Activated naive CD8-positive, alpha-beta T cell (primary cell): ENCODE measurements at regions not wholly inside any gene's neighbourhood (a gene's known extent, or its start where the extent isn't known, plus 50 kb on each side); places are given as distances from the start of the nearest gene placed in this dataset.
"Not testable (repeated sequence)": the region's sequence is repeated elsewhere in the genome, so short reads cannot be mapped to it uniquely, and the experiment has no call there.

Experiments used
- H3K27ac Mint-ChIP-seq: one replicate; pipeline ENCODE4 v1.8.0; 2021; ENCODE audit warnings: mixed read lengths
- H3K27me3 Mint-ChIP-seq: one replicate; pipeline ENCODE4 v1.8.0; 2021; ENCODE audit warnings: mixed read lengths
- H3K36me3 Mint-ChIP-seq: one replicate; pipeline ENCODE4 v1.8.0; 2021; ENCODE audit warnings: mixed read lengths
- H3K4me1 Mint-ChIP-seq: one replicate; pipeline ENCODE4 v1.8.0; 2021; ENCODE audit warnings: low read depth, mixed read lengths
- H3K4me3 Mint-ChIP-seq: one replicate; pipeline ENCODE4 v1.8.0; 2021; ENCODE audit warnings: mild to moderate bottlenecking, mixed read lengths
- H3K9me3 Mint-ChIP-seq: one replicate; pipeline ENCODE4 v1.8.0; 2021; ENCODE audit warnings: low read depth, mixed read lengths

DNA sequence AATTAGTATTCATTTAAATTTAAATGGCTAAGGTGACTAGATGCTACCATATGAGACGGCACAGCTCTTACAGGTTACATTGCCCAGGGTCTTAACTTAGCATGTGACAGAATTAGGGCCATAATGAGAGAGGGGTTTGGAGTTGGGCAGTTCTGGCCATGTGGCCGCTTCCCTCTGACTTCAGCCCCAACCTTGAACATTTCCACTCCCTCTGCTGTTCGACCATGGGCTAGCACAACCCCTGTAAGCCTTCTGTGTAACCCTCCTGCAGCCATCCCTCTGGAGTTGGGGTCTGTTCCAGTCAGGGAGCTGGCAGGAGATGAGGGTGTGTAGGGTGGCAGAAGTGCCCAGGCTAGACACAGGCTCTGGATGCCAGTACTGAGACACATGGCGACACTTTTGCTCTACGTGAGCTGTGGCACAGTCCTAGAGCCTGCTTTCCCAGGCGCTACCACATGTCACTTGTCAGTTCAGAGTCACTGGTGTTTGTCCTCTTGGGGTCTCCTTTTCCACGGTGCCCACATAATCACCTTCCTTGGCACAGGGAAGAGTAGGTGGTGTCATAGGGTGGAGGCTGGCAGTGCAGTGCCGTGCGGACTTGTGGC lies 128.7 kb upstream of the PITX1 start:
- H3K27ac Mint-ChIP-seq, result no peak overlapping the region
- H3K4me3 Mint-ChIP-seq, result no peak overlapping the region
- no peaks in the 10 kb centered on the region for H3K4me1 Mint-ChIP-seq
- H3K9me3 Mint-ChIP-seq, result peaks cover 18% of the 10 kb centered on the region
- peaks cover 2% of the 10 kb centered on the region for H3K36me3 Mint-ChIP-seq
- H3K27me3 Mint-ChIP-seq, result peaks cover 3% of the 10 kb centered on the region

DNA sequence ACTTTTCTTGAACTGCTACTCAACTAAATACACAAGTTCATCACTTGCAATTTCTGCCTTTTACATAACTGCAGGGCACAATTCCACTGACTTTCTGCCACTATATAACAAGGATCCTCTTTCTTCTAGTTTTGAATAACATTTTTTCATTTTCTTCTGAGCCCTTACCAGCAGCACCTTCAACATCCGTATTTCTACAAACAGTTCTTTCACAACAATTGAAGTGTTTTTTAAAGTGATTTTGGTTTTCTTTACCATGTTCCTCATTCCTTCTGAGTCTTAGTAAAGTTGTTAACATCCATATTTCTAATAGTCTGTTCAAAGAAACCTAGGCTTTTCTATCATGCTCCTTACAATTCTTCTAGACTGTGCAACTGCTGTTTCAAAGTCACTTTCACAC lies 127.2 kb upstream of the PITX1 start:
- no peaks in the 10 kb centered on the region for H3K4me1 Mint-ChIP-seq
- peaks cover 2% of the 10 kb centered on the region for H3K36me3 Mint-ChIP-seq
- peaks cover 18% of the 10 kb centered on the region for H3K9me3 Mint-ChIP-seq
- peaks cover 1% of the 10 kb centered on the region for H3K27me3 Mint-ChIP-seq
- H3K27ac Mint-ChIP-seq, result no peak overlapping the region
- H3K4me3 Mint-ChIP-seq, result no peak overlapping the region

DNA sequence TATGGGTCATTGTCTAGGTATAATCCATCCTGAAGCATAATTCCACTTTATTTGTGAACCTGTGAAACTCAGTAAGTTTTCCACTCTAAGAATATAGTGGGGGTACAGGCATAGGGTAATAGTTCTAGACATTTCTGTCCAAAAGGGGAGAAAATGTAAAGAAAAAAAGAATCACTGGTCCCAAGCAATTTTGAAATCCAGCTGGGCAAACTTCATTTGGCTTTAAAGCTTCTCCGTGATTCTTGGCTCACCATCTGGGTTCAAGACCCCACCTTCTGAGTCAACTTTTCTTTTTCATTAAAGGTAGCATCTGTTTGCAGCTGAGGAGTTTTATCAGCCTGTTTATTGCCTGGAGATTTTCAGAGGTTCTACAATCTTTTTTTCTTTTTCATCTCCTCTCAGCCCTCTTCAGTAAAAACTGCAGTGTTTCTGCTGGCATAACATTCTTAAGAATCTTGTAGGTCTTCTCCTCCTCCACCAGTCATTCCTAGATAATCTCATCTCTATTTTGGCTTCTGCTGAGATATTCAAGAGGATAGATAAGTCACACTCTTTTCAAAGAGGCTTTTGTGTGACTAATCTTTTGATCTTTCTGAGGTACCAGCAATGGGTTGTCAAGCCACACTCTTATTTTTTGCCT lies 126.1 kb upstream of the PITX1 start:
- peaks cover 18% of the 10 kb centered on the region for H3K9me3 Mint-ChIP-seq
- H3K36me3 Mint-ChIP-seq, result peaks cover 2% of the 10 kb centered on the region
- no peak overlapping the region for H3K4me3 Mint-ChIP-seq
- H3K4me1 Mint-ChIP-seq, result no peaks in the 10 kb centered on the region
- no peak overlapping the region for H3K27ac Mint-ChIP-seq
- peaks cover 1% of the 10 kb centered on the region for H3K27me3 Mint-ChIP-seq

DNA sequence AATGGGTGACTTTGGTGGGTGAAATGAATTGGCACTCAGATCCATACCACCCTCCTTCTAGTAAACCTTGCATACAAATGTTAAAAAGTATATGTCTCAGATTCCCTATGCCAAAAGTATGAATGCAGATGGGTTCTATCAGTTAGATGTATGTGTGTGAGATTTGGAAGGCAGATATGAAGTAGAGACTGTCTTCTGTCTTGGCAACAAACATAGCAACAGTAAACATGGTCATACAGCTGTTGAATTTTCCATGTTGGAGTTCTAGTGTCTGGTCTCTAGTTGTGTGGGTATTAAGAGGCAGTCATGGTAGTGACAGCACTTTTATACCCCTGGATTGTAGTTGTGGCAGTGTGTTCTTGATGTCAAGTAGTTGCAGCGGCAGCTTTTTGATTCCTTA lies 125.6 kb upstream of the PITX1 start:
- Mint-ChIP-seq H3K27ac (no peak overlapping the region), H3K9me3 (peaks cover 18% of the 10 kb centered on the region), H3K36me3 (peaks cover 4% of the 10 kb centered on the region), H3K27me3 (peaks cover 1% of the 10 kb centered on the region), H3K4me3 (no peak overlapping the region), H3K4me1 (no peaks in the 10 kb centered on the region)

DNA sequence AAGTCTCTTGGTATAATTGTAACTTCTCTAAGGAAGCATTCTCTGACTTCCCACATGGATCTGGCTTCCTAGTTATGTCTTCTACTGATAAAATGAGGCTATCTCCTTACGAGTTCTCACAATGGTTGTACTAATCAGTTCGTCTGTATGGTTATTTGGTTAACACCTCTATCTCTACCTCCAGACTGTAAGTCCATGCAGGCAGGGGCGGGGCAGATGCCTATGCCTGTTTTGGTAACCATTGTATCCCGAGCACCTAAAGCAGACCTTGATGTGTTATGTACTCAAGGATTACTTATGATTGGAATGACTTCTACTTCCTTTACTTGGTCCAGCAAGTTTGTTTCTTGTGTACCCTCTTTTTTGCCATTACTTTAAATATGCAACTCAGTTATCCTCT lies 125.0 kb upstream of the PITX1 start:
- Mint-ChIP-seq H3K4me1 (no peaks in the 10 kb centered on the region), H3K36me3 (peaks cover 4% of the 10 kb centered on the region), H3K4me3 (no peak overlapping the region), H3K9me3 (peaks cover 18% of the 10 kb centered on the region), H3K27me3 (peaks cover 1% of the 10 kb centered on the region), H3K27ac (no peak overlapping the region)

DNA sequence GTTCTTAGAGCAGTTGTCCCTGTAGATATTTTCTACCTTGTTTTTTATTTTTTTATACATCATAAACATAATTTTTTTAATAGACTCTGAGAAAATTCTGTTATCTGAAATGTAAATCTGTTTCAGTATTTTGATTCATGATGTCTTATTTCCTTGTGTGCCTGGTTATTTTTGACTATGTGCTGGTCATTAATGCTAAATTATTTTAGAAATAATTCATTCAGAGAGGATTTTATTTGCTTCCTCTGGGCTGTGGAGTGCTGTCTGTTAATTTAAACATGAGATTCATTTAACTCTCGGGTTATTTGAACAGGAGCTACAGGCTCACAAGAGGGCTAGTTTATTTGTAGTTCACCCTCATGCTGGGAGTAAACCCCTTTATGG lies 124.3 kb upstream of the PITX1 start:
- no peaks in the 10 kb centered on the region for H3K4me1 Mint-ChIP-seq
- peaks cover 4% of the 10 kb centered on the region for H3K36me3 Mint-ChIP-seq
- no peak overlapping the region for H3K27ac Mint-ChIP-seq
- peaks cover 18% of the 10 kb centered on the region for H3K9me3 Mint-ChIP-seq
- H3K27me3 Mint-ChIP-seq, result peaks cover 1% of the 10 kb centered on the region
- no peak overlapping the region for H3K4me3 Mint-ChIP-seq

DNA sequence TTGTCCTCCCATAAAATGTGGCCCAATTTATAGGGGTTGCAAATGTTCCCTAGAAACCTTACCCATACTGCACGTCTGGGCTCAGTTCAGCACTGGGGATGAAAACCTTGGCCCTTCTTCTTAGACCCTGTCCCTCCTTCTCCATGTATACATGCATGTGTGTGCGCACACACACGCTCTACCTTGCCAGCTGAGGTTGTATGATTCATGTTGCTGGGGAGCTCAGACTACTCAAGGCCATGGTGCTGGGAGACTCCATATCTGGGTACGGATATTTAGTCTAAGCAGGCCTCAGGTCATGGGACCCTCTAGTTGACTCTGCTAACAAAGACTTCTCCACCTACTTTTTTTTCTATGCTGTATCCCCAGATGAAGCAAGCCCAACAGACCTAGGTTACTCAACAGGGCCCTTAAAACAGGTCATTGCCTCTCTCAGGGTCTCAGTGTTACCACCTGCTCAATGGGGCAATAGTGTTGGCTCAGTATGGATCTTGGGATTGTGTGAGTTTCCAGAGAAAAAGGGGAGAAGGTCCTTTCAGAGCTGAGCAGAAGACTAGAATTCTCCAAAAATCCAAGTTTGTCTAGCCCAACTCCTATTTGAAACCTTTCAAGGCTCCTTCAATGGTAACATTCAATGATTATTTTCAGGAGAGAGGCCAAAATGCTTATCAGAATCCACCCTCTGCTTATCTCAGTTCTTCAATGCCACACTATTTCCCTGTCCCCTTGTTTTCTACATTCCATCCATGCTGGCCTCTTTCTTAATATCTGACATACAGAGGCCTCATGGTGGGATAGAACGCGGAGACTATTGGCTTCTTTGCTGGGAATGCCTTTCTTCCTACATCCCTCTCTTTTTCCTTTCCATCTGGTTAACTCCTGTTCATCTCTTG lies 123.6 kb upstream of the PITX1 start:
- peaks cover 1% of the 10 kb centered on the region for H3K27me3 Mint-ChIP-seq
- H3K36me3 Mint-ChIP-seq, result peaks cover 4% of the 10 kb centered on the region
- no peaks in the 10 kb centered on the region for H3K4me1 Mint-ChIP-seq
- H3K27ac Mint-ChIP-seq, result no peak overlapping the region
- peaks cover 18% of the 10 kb centered on the region for H3K9me3 Mint-ChIP-seq
- H3K4me3 Mint-ChIP-seq, result no peak overlapping the region

DNA sequence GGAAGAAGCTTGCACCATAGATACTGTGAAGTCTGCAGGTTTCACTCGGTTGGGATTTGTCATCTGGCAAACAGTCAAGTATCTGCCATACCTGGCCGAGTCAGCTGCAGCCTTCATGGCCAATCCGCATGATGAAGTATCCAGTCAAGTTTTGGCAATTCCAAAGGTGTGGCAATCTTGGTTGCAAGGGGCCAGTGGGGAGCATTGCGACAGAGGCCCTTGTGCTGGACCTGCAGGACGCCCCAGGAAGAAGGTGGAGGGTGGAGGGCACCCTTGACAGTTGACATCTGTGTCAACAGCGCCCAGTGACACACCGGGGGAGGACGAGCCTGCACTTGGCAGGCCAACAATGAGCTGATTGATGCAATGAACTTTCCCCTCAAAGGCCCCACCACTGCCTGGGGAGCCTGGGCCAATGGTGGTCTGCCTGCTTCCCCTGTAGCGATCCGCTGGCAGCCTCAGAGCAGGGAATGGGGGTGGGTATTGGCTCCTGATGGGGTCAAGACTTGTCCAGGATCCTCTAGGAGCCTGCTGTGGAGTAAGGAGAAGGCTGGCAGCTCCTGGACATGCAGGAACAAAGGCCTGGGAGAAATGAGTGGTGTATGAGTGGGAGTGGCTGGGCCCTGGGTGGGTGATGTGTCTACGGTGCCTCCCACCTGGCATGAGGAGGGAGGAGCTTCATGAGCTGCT lies 122.8 kb upstream of the PITX1 start:
- H3K27me3 Mint-ChIP-seq, result peaks cover 1% of the 10 kb centered on the region
- H3K27ac Mint-ChIP-seq, result no peak overlapping the region
- H3K9me3 Mint-ChIP-seq, result peaks cover 18% of the 10 kb centered on the region
- H3K36me3 Mint-ChIP-seq, result peaks cover 4% of the 10 kb centered on the region
- no peaks in the 10 kb centered on the region for H3K4me1 Mint-ChIP-seq
- no peak overlapping the region for H3K4me3 Mint-ChIP-seq

DNA sequence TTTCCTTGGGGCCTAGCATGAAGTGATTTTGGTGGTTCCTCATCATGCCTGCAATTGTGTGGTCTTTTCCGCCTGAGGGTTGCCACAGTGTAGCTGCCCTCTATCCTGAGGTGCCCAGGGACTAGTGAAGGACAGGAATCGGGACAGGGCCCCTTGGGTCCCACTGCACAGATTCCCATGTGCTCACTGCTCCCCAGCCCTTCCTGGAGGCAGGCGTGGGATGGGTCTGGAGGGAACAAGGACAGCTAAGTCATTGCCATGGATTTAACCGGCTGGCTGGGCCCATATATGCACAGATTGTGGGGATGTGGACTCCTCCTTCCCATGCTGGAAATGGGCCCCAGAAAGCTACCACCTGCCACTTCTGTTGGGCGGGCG lies 122.3 kb upstream of the PITX1 start:
- Mint-ChIP-seq H3K36me3 (peaks cover 4% of the 10 kb centered on the region), H3K4me1 (no peaks in the 10 kb centered on the region), H3K27ac (no peak overlapping the region), H3K4me3 (no peak overlapping the region), H3K27me3 (no peaks in the 10 kb centered on the region), H3K9me3 (peaks cover 18% of the 10 kb centered on the region)

DNA sequence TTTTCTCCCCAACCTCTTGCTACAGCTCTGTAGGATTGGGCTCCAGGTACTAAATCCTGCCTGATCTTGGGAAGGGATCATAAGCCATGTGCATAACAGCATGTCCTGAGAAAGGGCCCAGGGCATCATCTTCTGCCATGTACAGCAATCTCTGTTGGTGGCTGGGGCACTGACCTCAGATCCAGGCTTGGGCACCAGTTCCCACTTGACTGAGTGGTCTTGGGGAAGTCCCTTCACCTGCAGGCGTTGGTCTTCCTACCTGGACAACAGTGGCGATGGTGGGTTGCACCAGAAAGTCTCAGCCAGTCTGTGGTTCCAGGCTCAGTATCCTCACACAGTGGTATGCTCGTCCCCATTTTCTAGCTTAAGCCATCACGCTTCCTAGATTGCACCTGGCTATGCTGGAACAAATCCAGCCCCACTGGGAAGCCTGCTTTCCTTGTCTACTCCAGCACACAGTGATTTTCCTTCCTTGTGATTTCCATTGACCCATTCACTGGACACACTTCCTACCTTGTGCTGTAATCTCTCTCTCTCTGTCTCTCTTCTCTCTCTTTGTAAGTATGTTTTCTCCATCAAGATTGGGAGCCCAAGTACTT lies 121.7 kb upstream of the PITX1 start:
- Mint-ChIP-seq H3K4me3 (no peak overlapping the region), H3K9me3 (peaks cover 18% of the 10 kb centered on the region), H3K27ac (no peak overlapping the region), H3K36me3 (peaks cover 4% of the 10 kb centered on the region), H3K27me3 (no peaks in the 10 kb centered on the region), H3K4me1 (no peaks in the 10 kb centered on the region)

DNA sequence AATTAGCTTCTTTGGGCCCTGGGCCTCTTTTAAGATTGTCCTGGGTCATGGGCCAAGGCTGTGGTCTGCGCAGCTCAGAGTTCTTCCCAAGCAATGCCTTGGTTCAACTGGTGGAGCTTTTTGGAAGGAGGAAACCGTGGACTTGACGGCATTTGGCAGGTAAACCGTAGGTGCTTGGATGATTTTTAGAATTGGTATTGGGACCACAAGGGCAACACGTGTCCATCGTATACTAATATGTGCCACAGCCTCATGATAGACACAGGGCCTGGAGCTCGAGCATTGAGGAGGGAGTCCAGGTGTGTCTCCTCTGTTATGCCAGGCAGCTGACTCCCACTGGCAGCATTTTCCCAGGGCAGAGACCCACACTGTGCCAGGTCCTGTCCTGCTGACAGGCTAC lies 120.9 kb upstream of the PITX1 start:
- H3K9me3 Mint-ChIP-seq, result peaks cover 13% of the 10 kb centered on the region

DNA sequence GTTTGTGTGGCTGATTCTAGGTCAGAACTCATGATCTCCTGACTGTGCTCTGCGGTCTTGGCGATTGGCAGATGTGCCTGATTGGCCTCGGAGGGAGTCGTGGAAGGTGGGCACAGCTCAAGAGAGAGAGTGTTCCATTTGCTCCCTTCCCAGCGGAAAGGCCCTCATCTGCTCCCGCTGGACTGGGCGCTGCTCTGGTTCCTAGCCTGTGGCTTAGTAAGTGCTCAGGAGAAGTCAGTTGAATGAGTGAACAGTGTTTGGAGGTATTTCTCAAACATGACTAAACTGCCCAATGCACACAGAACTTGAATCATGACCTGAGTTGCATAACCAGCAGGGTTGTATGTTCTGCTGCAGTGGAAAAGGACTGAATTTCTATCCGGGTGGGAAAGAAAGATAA lies 120.2 kb upstream of the PITX1 start:
- Mint-ChIP-seq H3K4me3 (no peak overlapping the region), H3K9me3 (peaks cover 6% of the 10 kb centered on the region), H3K27me3 (no peaks in the 10 kb centered on the region), H3K4me1 (no peaks in the 10 kb centered on the region), H3K27ac (no peak overlapping the region), H3K36me3 (peaks cover 2% of the 10 kb centered on the region)

More for the DNA sequence above, 120.9 kb upstream of the PITX1 start:
- Mint-ChIP-seq H3K27ac (no peak overlapping the region), H3K36me3 (peaks cover 2% of the 10 kb centered on the region), H3K27me3 (no peaks in the 10 kb centered on the region), H3K4me3 (no peak overlapping the region), H3K4me1 (no peaks in the 10 kb centered on the region)

DNA sequence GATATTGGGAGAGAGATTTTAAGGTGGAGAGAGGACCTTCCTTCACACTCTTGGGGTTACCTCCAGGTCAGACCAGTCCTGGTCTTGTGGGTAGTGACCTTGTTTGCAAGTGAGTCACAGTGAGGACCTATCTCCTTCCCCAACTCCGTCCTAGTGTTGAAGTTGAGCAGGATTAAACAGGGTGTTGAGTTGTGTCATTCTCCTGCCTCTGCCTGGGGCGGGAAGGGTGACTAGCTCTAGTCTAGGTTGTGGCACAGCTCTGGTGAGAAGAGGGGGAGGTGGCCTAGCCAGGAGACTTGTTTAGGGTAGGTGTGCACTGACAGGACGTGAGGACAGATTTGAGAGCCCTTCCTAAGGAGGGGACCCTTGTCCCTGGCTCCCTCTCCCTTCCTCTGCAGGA lies 119.6 kb upstream of the PITX1 start:
- Mint-ChIP-seq H3K36me3 (peaks cover 2% of the 10 kb centered on the region), H3K27ac (no peak overlapping the region), H3K27me3 (no peaks in the 10 kb centered on the region), H3K4me3 (no peak overlapping the region), H3K9me3 (peaks cover under 1% of the 10 kb centered on the region), H3K4me1 (no peaks in the 10 kb centered on the region)

DNA sequence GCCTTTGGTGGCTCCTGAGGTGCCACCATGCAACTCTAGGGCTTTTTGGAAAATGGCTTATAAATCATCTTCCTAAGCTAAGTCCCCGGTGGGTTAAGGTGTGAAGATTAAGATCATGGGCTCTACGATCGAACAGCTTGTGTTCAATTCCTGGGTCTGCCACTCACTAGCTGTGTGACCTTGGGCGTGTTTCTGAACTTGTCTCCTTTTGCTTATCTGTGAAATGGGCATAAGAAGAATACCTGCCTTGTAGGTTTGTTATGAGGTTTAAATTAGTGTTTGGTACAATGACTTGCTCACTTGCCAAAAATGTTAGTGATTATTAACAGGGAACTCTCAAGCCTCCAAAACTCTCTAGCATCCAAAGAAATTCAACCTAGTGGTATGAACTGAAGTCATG lies 119.2 kb upstream of the PITX1 start:
- no peak overlapping the region for H3K4me3 Mint-ChIP-seq
- H3K9me3 Mint-ChIP-seq, result no peaks in the 10 kb centered on the region
- H3K36me3 Mint-ChIP-seq, result peaks cover 2% of the 10 kb centered on the region
- no peaks in the 10 kb centered on the region for H3K4me1 Mint-ChIP-seq
- H3K27me3 Mint-ChIP-seq, result no peaks in the 10 kb centered on the region
- H3K27ac Mint-ChIP-seq, result no peak overlapping the region

DNA sequence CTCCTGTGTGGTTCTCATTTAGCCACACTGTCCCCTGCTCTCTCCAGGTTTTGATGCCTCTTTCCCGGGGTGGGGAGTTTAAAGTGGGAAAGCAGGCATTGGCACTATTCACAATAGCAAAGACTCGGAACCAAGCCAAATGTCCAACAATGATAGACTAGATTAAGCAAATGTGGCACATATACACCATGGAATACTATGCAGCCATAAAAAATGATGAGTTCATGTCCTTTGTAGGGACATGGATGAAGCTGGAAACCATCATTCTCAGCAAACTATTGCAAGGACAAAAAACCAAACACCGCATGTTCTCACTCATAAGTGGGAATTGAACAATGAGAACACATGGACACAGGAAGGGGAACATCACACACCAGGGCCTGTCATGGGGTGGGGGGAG lies 117.6 kb upstream of the PITX1 start:
- H3K9me3 Mint-ChIP-seq, result peaks cover 10% of the 10 kb centered on the region
- H3K4me1 Mint-ChIP-seq, H3K27ac Mint-ChIP-seq, H3K36me3 Mint-ChIP-seq, H3K4me3 Mint-ChIP-seq, H3K27me3 Mint-ChIP-seq: not testable (repeated sequence)
